Epithelial cell of proximal tubule (primary cell): ENCODE measurements at regions not wholly inside any gene's neighbourhood (a gene's known extent, or its start where the extent isn't known, plus 50 kb on each side); places are given as distances from the start of the nearest gene placed in this dataset.

Experiments used
- DNase-seq: peaks from one replicate; pipeline ENCODE4 v3.0.0-alpha.2; 2011; ENCODE audit warnings: low read depth
- H3K4me3 ChIP-seq: 2 replicates; pipeline ENCODE4 v1.5.1; 2011; ENCODE audit warnings: low read depth, mild to moderate bottlenecking, low read length
- CTCF ChIP-seq: conservative IDR thresholded peaks from 2 replicates; pipeline ENCODE4 v1.5.1; 2012; ENCODE audit warnings: low read depth, mild to moderate bottlenecking, low read length

DNA sequence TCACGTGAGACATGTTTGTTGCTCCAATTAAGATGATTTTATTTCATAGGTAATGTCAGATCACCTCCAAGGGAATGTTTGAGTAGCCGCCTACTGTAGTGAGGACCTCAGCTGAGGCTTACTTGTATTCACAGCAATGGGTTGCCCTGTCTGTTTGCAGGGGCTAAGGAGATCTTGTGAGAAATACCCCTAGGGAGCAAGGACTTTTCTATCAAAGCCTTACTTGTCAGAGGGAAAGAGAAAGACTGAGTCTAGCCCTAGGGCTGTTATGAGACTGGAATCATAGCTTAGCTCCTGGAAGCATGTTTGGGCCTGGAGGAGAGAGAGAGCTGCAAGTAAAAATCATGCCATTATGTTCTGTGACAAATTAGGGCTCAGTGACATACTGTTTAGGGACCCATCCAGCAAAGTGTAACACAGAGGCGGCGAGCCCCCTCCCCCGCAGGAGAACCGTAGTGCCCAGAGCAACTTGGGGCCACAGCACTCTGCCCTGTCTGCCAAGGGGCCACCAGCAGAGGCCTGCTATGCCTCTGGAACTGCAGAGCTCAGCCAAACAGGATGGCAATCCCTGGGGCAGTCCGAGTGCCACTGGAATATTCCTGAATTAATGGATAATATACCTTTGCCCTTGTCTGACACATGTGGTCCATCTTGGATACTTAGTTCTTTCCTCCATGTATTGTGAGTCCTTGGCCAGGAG, 178.8 kb downstream of the DACT1 start:
- no peak overlapping the region for H3K4me3 ChIP-seq
- no peak for DNase-seq
- no peak for TF ChIP-seq CTCF

GRCh38 chr14:58817846-58818245, 180.1 kb downstream of the DACT1 start:
- H3K4me3 ChIP-seq: no peak overlapping the region
- no peak for TF ChIP-seq CTCF
- no peak for DNase-seq

GRCh38 chr14:58820032-58820431, 182.3 kb downstream of the DACT1 start:
- TF ChIP-seq CTCF: no peak
- no peak overlapping the region for H3K4me3 ChIP-seq
- no peak for DNase-seq

GRCh38 chr14:58821421-58821820, 183.7 kb downstream of the DACT1 start:
- peak; percentile 10 for DNase-seq
- H3K4me3 ChIP-seq: no peak overlapping the region
- TF ChIP-seq CTCF: no peak

DNA sequence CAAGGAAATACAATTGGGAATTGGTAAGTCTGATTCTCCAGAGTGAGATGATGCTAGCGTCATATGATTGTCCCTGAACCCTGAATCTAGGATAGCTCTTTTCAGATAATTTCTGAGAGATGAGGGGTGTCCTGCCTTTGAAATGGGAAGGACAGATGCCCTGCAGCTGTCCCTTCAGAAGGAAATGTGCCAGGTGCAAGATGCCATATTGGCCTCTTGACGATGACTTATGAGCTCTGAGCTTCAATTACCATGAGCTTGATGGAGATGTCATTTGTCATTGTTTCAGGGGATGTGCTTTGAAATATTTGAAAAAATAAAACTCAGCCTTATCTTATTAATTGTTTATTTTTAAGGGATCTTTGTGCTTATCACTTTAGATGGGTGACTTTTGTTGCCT, 185.1 kb downstream of the DACT1 start:
- DNase-seq: no peak
- TF ChIP-seq CTCF: no peak
- no peak overlapping the region for H3K4me3 ChIP-seq

GRCh38 chr14:58823312-58823711, 185.6 kb downstream of the DACT1 start:
- DNase-seq: no peak
- no peak overlapping the region for H3K4me3 ChIP-seq
- no peak for TF ChIP-seq CTCF

DNA sequence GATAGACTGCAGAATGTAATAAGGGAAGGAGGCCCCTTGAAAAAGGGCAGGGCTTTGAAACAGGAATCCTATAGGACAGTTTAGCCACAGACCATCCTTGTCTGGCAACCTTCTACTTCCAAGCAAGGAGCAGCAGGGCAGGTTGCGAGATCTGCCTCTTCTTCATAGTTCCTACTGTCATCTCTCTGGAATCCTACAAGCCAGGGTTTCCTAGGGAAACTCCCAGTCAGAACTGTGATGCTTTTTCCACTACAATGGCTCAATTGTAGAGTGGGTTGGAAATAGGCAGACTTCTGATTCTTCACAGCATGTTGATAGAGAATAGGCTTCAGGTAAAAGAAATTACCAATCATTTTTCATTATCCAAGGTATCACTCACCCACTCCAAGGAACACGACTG, 186.3 kb downstream of the DACT1 start:
- no peak for DNase-seq
- no peak for TF ChIP-seq CTCF
- no peak overlapping the region for H3K4me3 ChIP-seq
